ENCODE measurements at regions not wholly inside any gene's neighbourhood (a gene's known extent, or its start where the extent isn't known, plus 50 kb on each side); places are given as distances from the start of the nearest gene placed in this dataset.
"Not testable (repeated sequence)": the region's sequence is repeated elsewhere in the genome, so short reads cannot be mapped to it uniquely, and the experiment has no call there.

DNA sequence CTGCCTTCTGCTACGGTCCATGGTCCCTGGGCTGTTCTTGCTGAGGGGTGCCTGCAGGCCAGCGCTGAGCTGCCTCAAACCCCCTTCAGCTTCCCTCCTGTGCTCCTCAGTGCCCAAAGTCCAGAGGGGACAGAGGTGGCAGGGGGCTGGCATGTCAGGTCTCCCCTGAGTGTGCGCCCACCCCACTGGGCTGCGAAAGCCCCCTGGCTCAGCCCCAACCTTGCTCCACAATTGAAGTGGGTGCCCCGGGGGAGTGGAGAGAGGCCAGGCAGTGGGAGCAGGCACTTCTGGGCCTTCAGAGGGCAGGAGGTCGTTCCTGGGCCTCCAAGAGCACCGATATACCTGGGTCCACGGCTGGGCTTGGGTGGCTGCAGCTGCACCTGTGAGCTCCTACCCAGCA is 548.7 kb upstream of the FAM98A start:
- no peak for ATAC-seq
- WGBS, 2 donors = 92 to 94% methylated on average over 8 of the region's 8 CpGs
- Histone ChIP-seq H3K4me1 (no peaks in the 10 kb centered on the region), H3K27me3 (no peaks in the 10 kb centered on the region), H3K36me3 (no peaks in the 10 kb centered on the region), H3K9me3 (no peaks in the 10 kb centered on the region), H3K4me3 (no peak overlapping the region), H3K27ac (no peak overlapping the region)
- intact Hi-C loops (cut with DNase I) = no loop called here
- TF ChIP-seq, protein P1, sequence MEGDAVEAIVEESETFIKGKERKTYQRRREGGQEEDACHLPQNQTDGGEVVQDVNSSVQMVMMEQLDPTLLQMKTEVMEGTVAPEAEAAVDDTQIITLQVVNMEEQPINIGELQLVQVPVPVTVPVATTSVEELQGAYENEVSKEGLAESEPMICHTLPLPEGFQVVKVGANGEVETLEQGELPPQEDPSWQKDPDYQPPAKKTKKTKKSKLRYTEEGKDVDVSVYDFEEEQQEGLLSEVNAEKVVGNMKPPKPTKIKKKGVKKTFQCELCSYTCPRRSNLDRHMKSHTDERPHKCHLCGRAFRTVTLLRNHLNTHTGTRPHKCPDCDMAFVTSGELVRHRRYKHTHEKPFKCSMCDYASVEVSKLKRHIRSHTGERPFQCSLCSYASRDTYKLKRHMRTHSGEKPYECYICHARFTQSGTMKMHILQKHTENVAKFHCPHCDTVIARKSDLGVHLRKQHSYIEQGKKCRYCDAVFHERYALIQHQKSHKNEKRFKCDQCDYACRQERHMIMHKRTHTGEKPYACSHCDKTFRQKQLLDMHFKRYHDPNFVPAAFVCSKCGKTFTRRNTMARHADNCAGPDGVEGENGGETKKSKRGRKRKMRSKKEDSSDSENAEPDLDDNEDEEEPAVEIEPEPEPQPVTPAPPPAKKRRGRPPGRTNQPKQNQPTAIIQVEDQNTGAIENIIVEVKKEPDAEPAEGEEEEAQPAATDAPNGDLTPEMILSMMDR (IDR thresholded peaks at IDR 0.05) = no peak
- FAIRE-seq = no peak
- DNase-seq = peak in 1 of 6 donors; percentile 43

DNA sequence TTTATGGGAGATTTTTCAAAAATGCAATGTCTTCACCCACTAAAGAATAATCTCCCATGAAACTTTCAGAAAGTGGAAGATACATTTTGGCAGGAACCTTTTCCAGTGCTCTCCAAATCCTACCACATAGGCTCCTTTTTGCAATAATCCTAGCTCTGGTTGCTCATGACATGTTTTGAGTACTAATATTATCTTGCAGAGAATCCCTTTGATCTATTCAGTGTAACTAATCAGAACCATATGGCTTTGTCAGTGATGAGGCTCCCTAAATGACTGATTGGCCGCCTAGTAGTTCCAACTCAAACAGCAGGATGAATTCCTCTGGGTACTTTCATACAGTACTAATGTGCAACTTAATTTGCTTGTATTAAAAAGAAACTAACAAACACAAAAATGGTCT is 544.0 kb upstream of the FAM98A start:
- no peak overlapping the region for H3K4me3 ChIP-seq

DNA sequence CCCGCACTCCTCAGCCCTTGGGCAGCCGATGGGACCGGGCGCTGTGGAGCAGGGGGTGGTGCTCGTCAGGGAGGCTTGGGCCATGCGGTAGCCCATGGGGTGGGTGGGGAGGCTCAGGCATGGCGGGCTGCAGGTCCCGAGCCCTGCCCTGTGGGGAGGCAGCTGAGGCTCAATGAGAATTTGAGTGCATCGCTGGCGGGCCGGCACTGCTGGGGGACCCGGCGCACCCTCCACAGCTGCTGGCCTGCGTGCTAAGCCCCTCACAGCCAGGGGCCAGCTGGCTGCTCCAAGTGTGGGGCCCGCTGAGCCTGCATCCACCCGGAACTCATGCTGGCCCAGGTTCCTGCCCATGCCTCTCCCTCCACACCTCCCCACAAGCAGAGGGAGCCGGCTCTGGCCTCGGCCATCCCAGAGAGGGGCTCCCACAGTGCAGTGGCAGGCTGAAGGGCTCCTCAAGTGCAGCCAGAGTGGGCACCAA is 543.5 kb upstream of the FAM98A start:
- H3K4me3 ChIP-seq; H3K9me3 ChIP-seq; H3K4me1 ChIP-seq; H3K27ac ChIP-seq; FAIRE-seq; ATAC-seq; H3K27me3 ChIP-seq; H3K36me3 ChIP-seq; intact Hi-C loops (cut with DNase I): not testable (repeated sequence)
- DNase-seq = peak in 1 of 6 donors; percentile 60
- WGBS, 2 donors = 92 to 99% methylated on average over 16 to 18 of the region's 18 CpGs

More for the DNA sequence above, 544.0 kb upstream of the FAM98A start:
- ATAC-seq (no peak), FAIRE-seq (no peak), DNase-seq (no peak)
- Histone ChIP-seq H3K27me3 (no peaks in the 10 kb centered on the region), H3K9me3 (no peaks in the 10 kb centered on the region), H3K36me3 (no peaks in the 10 kb centered on the region), H3K27ac (no peak overlapping the region), H3K4me1 (no peaks in the 10 kb centered on the region)
- WGBS, 2 donors = 78 to 87% methylated on average over 1 of the region's 1 CpG
- intact Hi-C loops (cut with DNase I) = no loop called here
- TF ChIP-seq, protein P1 (IDR thresholded peaks at IDR 0.05) = no peak

DNA sequence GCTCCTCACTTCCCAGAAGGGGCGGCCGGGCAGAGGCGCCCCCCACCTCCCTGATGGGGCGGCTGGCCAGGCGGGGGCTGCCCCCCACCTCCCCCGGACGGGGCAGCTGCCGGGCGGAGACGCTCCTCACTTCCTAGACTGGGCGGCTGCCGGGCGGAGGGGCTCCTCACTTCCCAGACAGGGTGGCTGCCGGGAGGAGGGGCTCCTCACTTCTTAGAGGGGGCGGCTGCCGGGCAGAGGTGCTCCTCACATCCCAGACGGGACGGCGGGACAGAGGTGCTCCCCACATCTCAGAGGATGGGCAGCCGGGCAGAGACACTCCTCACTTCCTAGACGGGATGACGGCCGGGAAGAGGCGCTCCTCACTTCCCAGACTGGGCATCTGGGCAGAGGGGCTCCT is 534.0 kb upstream of the FAM98A start:
- intact Hi-C loops (cut with DNase I); H3K27ac ChIP-seq; H3K9me3 ChIP-seq; H3K27me3 ChIP-seq; H3K4me3 ChIP-seq; FAIRE-seq; ATAC-seq; H3K36me3 ChIP-seq; H3K4me1 ChIP-seq: not testable (repeated sequence)
- DNase-seq = peak in 1 of 6 donors; percentile 62
- WGBS, 2 donors = 95 to 96% methylated on average over 19 to 24 of the region's 24 CpGs

DNA sequence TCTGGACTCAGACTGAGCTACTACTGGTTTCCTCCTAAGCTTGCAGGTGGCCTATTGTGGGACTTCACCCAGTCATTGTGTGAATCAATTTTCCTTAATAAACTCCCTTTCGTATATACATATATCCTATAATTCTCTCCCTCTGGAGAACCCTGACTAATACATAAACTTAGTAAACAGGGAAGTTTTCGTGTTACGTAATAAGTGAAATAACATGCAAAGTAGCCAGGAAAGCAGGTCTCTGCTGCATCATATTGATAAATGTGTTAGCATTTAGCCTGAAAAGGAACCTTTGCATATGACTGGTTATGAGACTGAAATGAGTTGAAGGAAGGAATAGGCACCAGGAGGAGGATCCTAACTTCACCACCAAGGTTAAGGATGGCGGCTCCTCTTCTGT is 527.2 kb upstream of the FAM98A start:
- WGBS, 2 donors = 93 to 95% methylated on average over 4 of the region's 4 CpGs
- DNase-seq (no peak), FAIRE-seq (no peak), ATAC-seq (no peak)
- intact Hi-C loops (cut with DNase I) = no loop called here
- Histone ChIP-seq H3K9me3 (no peaks in the 10 kb centered on the region), H3K27me3 (no peaks in the 10 kb centered on the region), H3K36me3 (no peaks in the 10 kb centered on the region), H3K4me1 (no peaks in the 10 kb centered on the region), H3K4me3 (no peak overlapping the region), H3K27ac (no peak overlapping the region)
- TF ChIP-seq, protein P1 (IDR thresholded peaks at IDR 0.05) = no peak

DNA sequence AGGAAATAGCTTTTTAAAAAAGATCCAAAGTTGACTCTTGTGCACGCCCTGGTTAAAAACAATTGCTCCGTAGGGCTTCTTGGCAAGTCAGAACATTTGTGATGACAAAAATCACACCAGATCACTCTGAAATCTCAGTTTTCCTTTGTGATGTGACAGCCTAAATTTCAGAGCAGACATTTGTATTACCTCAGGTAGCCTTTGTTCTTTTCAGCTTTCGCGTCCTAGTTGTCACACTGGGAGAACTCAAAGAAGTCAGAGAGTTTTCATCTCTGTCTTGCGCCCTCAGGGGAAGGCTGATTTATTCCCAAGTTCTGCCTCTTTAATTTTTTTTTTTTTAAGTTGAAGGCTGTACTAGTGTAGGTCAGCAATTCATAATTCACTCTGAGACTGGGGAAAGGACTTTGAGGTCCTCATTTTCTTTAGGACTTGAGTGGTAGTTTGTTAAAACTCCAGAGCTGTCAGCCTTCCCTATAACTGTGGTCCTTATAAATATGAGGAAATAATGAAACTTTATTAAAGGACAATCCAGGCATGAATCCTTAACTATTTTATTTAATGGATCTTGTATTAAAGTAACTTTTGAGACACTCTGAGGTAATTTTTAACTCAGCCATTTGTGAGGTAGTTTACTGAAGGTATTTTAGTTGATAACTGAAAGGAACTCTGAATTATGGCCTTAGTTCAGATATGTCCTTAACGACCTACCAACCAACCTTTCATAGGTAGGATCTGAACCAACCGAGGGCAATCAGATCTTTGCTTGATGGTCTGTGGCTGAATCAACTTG is 525.1 kb upstream of the FAM98A start:
- WGBS, 2 donors = 66 to 69% methylated on average over 7 of the region's 7 CpGs
- H3K9me3 ChIP-seq = no peaks in the 10 kb centered on the region
- H3K4me1 ChIP-seq = no peaks in the 10 kb centered on the region
- no peaks in the 10 kb centered on the region for H3K27me3 ChIP-seq
- no peaks in the 10 kb centered on the region for H3K36me3 ChIP-seq
- no peak overlapping the region for H3K4me3 ChIP-seq
- intact Hi-C loops (cut with DNase I) = no loop called here
- ATAC-seq = no peak
- no peak for FAIRE-seq
- TF ChIP-seq, protein P1 (IDR thresholded peaks at IDR 0.05) = no peak
- no peak overlapping the region for H3K27ac ChIP-seq
- DNase-seq = no peak
